ENCODE measurements at regions not wholly inside any gene's neighbourhood (a gene's known extent, or its start where the extent isn't known, plus 50 kb on each side); places are given as distances from the start of the nearest gene placed in this dataset.
A peak's percentile ranks its signal among the peaks of the same experiment; 100 is the strongest.

- Mint-ChIP-seq H3K27me3 (peaks cover 4% of the 10 kb centered on the region), H3K4me3 (peak overlapping the region in 1 of 4 donors; percentile 47), H3K9me3 (no peaks in the 10 kb centered on the region), H3K36me3 (no peaks in the 10 kb centered on the region), H3K27ac (no peak overlapping the region), H3K4me1 (no peaks in the 10 kb centered on the region)
- Histone ChIP-seq H3K9me3 (ENCODE audit: control insufficient read depth in 2 of 2, low read length in 2 of 2) (no peaks in the 10 kb centered on the region), H3K27me3 (ENCODE audit: control insufficient read depth, insufficient read depth, low read length) (no peaks in the 10 kb centered on the region), H3K4me1 (ENCODE audit: control insufficient read depth, insufficient read depth, low read length, poor library complexity, severe bottlenecking) (no peaks in the 10 kb centered on the region), H3K27ac (ENCODE audit: insufficient read depth, low read length, poor library complexity, severe bottlenecking) (no peak overlapping the region), H3K4me3 (ENCODE audit: low read depth, low read length) (no peak overlapping the region), H3K36me3 (ENCODE audit: control insufficient read depth, insufficient read depth, low read length) (no peaks in the 10 kb centered on the region)
- ATAC-seq (ENCODE audit: low read depth in 2 of 2) (no peak), DNase-seq (no peak)
Observed at GRCh38 chr6:4675121-4675520, 101.1 kb upstream of the CDYL start.

- Histone ChIP-seq H3K4me1 (ENCODE audit: control insufficient read depth, insufficient read depth, low read length, poor library complexity, severe bottlenecking) (no peaks in the 10 kb centered on the region), H3K36me3 (ENCODE audit: control insufficient read depth, insufficient read depth, low read length) (no peaks in the 10 kb centered on the region), H3K27ac (ENCODE audit: insufficient read depth, low read length, poor library complexity, severe bottlenecking) (no peak overlapping the region), H3K27me3 (ENCODE audit: control insufficient read depth, insufficient read depth, low read length) (no peaks in the 10 kb centered on the region), H3K9me3 (ENCODE audit: control insufficient read depth in 2 of 2, low read length in 2 of 2) (no peaks in the 10 kb centered on the region), H3K4me3 (ENCODE audit: low read depth, low read length) (no peak overlapping the region)
- ATAC-seq (ENCODE audit: low read depth in 2 of 2) (no peak), DNase-seq (no peak)
- Mint-ChIP-seq H3K27me3 (peaks cover 4% of the 10 kb centered on the region), H3K9me3 (no peaks in the 10 kb centered on the region), H3K4me1 (no peaks in the 10 kb centered on the region), H3K27ac (no peak overlapping the region), H3K4me3 (no peak overlapping the region), H3K36me3 (no peaks in the 10 kb centered on the region)
Observed at GRCh38 chr6:4673861-4674260, 102.3 kb upstream of the CDYL start.

GRCh38 chr6:4672772-4673171 lies 103.4 kb upstream of the CDYL start:
- Histone ChIP-seq H3K36me3 (ENCODE audit: control insufficient read depth, insufficient read depth, low read length) (no peaks in the 10 kb centered on the region), H3K9me3 (ENCODE audit: control insufficient read depth in 2 of 2, low read length in 2 of 2) (no peaks in the 10 kb centered on the region), H3K4me3 (ENCODE audit: low read depth, low read length) (no peak overlapping the region), H3K27me3 (ENCODE audit: control insufficient read depth, insufficient read depth, low read length) (no peaks in the 10 kb centered on the region), H3K4me1 (ENCODE audit: control insufficient read depth, insufficient read depth, low read length, poor library complexity, severe bottlenecking) (no peaks in the 10 kb centered on the region), H3K27ac (ENCODE audit: insufficient read depth, low read length, poor library complexity, severe bottlenecking) (no peak overlapping the region)
- H3K27me3 Mint-ChIP-seq = peaks cover 4% of the 10 kb centered on the region
- DNase-seq = no peak
- ATAC-seq (ENCODE audit: low read depth in 2 of 2) = no peak
- H3K36me3 Mint-ChIP-seq = no peaks in the 10 kb centered on the region
- no peak overlapping the region for H3K4me3 Mint-ChIP-seq
- peaks cover 0 to 3% (median 0%) of the 10 kb centered on the region in 7 donors for H3K9me3 Mint-ChIP-seq
- H3K27ac Mint-ChIP-seq = no peak overlapping the region
- H3K4me1 Mint-ChIP-seq = no peaks in the 10 kb centered on the region

- no peaks in the 10 kb centered on the region for H3K36me3 ChIP-seq (ENCODE audit: control insufficient read depth, insufficient read depth, low read length)
- ATAC-seq (ENCODE audit: low read depth in 2 of 2) (no peak), DNase-seq (no peak)
- H3K27me3 Mint-ChIP-seq = peaks cover 4% of the 10 kb centered on the region
- peaks cover 0 to 3% (median 0%) of the 10 kb centered on the region in 7 donors for H3K9me3 Mint-ChIP-seq
- no peaks in the 10 kb centered on the region for H3K4me1 Mint-ChIP-seq
- no peak overlapping the region for H3K27ac Mint-ChIP-seq
- H3K27me3 ChIP-seq (ENCODE audit: control insufficient read depth, insufficient read depth, low read length) = no peaks in the 10 kb centered on the region
- no peak overlapping the region for H3K4me3 Mint-ChIP-seq
- no peak overlapping the region for H3K4me3 ChIP-seq (ENCODE audit: low read depth, low read length)
- H3K27ac ChIP-seq (ENCODE audit: insufficient read depth, low read length, poor library complexity, severe bottlenecking) = no peak overlapping the region
- H3K9me3 ChIP-seq (ENCODE audit: control insufficient read depth in 2 of 2, low read length in 2 of 2) = no peaks in the 10 kb centered on the region
- no peaks in the 10 kb centered on the region for H3K4me1 ChIP-seq (ENCODE audit: control insufficient read depth, insufficient read depth, low read length, poor library complexity, severe bottlenecking)
- no peaks in the 10 kb centered on the region for H3K36me3 Mint-ChIP-seq
Observed at GRCh38 chr6:4671587-4672115, 104.6 kb upstream of the CDYL start.

- Mint-ChIP-seq H3K27ac (no peak overlapping the region), H3K9me3 (peaks cover 0 to 3% (median 0%) of the 10 kb centered on the region in 7 donors), H3K27me3 (peaks cover 4% of the 10 kb centered on the region), H3K36me3 (no peaks in the 10 kb centered on the region), H3K4me1 (no peaks in the 10 kb centered on the region), H3K4me3 (no peak overlapping the region)
- ATAC-seq (ENCODE audit: low read depth in 2 of 2) (no peak), DNase-seq (no peak)
- Histone ChIP-seq H3K9me3 (ENCODE audit: control insufficient read depth in 2 of 2, low read length in 2 of 2) (no peaks in the 10 kb centered on the region), H3K27me3 (ENCODE audit: control insufficient read depth, insufficient read depth, low read length) (no peaks in the 10 kb centered on the region), H3K4me1 (ENCODE audit: control insufficient read depth, insufficient read depth, low read length, poor library complexity, severe bottlenecking) (no peaks in the 10 kb centered on the region), H3K4me3 (ENCODE audit: low read depth, low read length) (no peak overlapping the region), H3K36me3 (ENCODE audit: control insufficient read depth, insufficient read depth, low read length) (no peaks in the 10 kb centered on the region), H3K27ac (ENCODE audit: insufficient read depth, low read length, poor library complexity, severe bottlenecking) (no peak overlapping the region)
Observed at GRCh38 chr6:4670824-4671409, 105.3 kb upstream of the CDYL start.

GRCh38 chr6:4670290-4670689 lies 105.9 kb upstream of the CDYL start:
- Mint-ChIP-seq H3K36me3 (no peaks in the 10 kb centered on the region), H3K4me1 (no peaks in the 10 kb centered on the region), H3K9me3 (peaks cover 0 to 3% (median 0%) of the 10 kb centered on the region in 7 donors), H3K27me3 (peaks cover under 1% of the 10 kb centered on the region), H3K27ac (no peak overlapping the region), H3K4me3 (no peak overlapping the region)
- no peak for DNase-seq
- ATAC-seq (ENCODE audit: low read depth in 2 of 2) = no peak
- Histone ChIP-seq H3K36me3 (ENCODE audit: control insufficient read depth, insufficient read depth, low read length) (no peaks in the 10 kb centered on the region), H3K4me1 (ENCODE audit: control insufficient read depth, insufficient read depth, low read length, poor library complexity, severe bottlenecking) (no peaks in the 10 kb centered on the region), H3K9me3 (ENCODE audit: control insufficient read depth in 2 of 2, low read length in 2 of 2) (no peaks in the 10 kb centered on the region), H3K4me3 (ENCODE audit: low read depth, low read length) (no peak overlapping the region), H3K27ac (ENCODE audit: insufficient read depth, low read length, poor library complexity, severe bottlenecking) (no peak overlapping the region), H3K27me3 (ENCODE audit: control insufficient read depth, insufficient read depth, low read length) (no peaks in the 10 kb centered on the region)

- no peak overlapping the region for H3K27ac ChIP-seq (ENCODE audit: insufficient read depth, low read length, poor library complexity, severe bottlenecking)
- no peak overlapping the region for H3K4me3 Mint-ChIP-seq
- ATAC-seq (ENCODE audit: low read depth in 2 of 2) (no peak), DNase-seq (no peak)
- H3K27ac Mint-ChIP-seq = no peak overlapping the region
- H3K9me3 ChIP-seq (ENCODE audit: control insufficient read depth in 2 of 2, low read length in 2 of 2) = no peaks in the 10 kb centered on the region
- H3K36me3 ChIP-seq (ENCODE audit: control insufficient read depth, insufficient read depth, low read length) = no peaks in the 10 kb centered on the region
- H3K27me3 Mint-ChIP-seq = no peaks in the 10 kb centered on the region
- H3K4me3 ChIP-seq (ENCODE audit: low read depth, low read length) = no peak overlapping the region
- H3K36me3 Mint-ChIP-seq = no peaks in the 10 kb centered on the region
- no peaks in the 10 kb centered on the region for H3K4me1 Mint-ChIP-seq
- no peaks in the 10 kb centered on the region for H3K27me3 ChIP-seq (ENCODE audit: control insufficient read depth, insufficient read depth, low read length)
- H3K9me3 Mint-ChIP-seq = peaks cover 0 to 3% (median 0%) of the 10 kb centered on the region in 7 donors
- no peaks in the 10 kb centered on the region for H3K4me1 ChIP-seq (ENCODE audit: control insufficient read depth, insufficient read depth, low read length, poor library complexity, severe bottlenecking)
Observed at GRCh38 chr6:4668271-4669179, 107.7 kb upstream of the CDYL start.
